ENCODE measurements at regions not wholly inside any gene's neighbourhood (a gene's known extent, or its start where the extent isn't known, plus 50 kb on each side); places are given as distances from the start of the nearest gene placed in this dataset.

GRCh38 chr1:214208460-214208859 lies 72.5 kb upstream of the SMYD2 start:
- TF ChIP-seq, protein P1, sequence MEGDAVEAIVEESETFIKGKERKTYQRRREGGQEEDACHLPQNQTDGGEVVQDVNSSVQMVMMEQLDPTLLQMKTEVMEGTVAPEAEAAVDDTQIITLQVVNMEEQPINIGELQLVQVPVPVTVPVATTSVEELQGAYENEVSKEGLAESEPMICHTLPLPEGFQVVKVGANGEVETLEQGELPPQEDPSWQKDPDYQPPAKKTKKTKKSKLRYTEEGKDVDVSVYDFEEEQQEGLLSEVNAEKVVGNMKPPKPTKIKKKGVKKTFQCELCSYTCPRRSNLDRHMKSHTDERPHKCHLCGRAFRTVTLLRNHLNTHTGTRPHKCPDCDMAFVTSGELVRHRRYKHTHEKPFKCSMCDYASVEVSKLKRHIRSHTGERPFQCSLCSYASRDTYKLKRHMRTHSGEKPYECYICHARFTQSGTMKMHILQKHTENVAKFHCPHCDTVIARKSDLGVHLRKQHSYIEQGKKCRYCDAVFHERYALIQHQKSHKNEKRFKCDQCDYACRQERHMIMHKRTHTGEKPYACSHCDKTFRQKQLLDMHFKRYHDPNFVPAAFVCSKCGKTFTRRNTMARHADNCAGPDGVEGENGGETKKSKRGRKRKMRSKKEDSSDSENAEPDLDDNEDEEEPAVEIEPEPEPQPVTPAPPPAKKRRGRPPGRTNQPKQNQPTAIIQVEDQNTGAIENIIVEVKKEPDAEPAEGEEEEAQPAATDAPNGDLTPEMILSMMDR (IDR thresholded peaks at IDR 0.05; ENCODE audit: low read depth, low read length, poor library complexity, severe bottlenecking): no peak
- no peak for TF ChIP-seq EZH2phosphoT487 (IDR thresholded peaks at IDR 0.05; ENCODE audit: borderline replicate concordance, low read length)

All from DOHH2 (cell line).